NCI-H2029 (cell line): ENCODE measurements at regions not wholly inside any gene's neighbourhood (a gene's known extent, or its start where the extent isn't known, plus 50 kb on each side); places are given as distances from the start of the nearest gene placed in this dataset.
A peak's percentile ranks its signal among the peaks of the same experiment; 100 is the strongest.
"Not testable (repeated sequence)": the region's sequence is repeated elsewhere in the genome, so short reads cannot be mapped to it uniquely, and the experiment has no call there.

ENCODE experiments used
- DNase-seq: peaks from one replicate; lab custom pipeline; 2025; lab: John Stamatoyannopoulos, UW

- DNase-seq = no peak
These were observed 541.8 kb upstream of the CHORDC1 start for GRCh38 chr11:90764691-90765090.

GRCh38 chr11:90757849-90758494, 535.1 kb upstream of the CHORDC1 start:
- DNase-seq = peak; percentile 85

GRCh38 chr11:90756617-90757016, 533.8 kb upstream of the CHORDC1 start:
- no peak for DNase-seq

GRCh38 chr11:90753546-90753945, 530.7 kb upstream of the CHORDC1 start:
- no peak for DNase-seq

DNA sequence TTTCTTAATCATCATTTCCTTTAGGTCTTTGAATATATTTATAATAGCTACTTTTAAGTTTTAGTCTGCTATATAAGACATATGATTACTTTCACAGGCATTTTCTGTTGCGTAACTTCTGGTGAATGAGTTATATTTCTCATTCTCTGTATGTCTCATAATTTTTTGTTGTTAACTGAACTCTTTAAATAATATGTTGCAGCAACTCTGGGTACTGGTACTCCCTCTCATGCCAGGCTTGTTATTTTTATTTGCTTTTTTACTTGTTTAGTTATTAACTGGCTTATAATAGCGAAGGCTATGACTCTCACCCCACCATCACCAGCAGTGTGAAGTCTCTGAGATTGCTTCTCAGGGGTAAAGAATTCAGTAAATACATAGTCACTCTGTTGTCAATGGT, 524.2 kb upstream of the CHORDC1 start:
- DNase-seq = no peak

DNA sequence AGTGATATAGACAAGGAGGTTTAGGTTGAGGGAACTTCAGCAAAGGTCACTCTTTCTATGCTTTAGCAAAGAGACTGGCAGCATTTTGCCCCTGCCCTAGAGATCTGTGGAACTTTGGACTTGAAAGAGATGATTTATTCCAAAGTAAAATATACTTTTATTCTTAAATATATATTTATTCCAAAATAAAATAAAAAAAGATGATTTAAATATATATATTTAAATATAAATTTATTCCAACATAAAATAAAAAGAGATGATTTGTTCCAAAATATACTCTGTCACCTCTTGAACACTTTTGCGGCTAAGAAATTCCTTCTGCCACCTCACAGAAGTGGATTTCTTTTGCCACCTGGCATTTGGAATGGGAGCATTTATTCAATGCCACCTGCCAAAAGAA, 521.3 kb upstream of the CHORDC1 start:
- DNase-seq = no peak

DNA sequence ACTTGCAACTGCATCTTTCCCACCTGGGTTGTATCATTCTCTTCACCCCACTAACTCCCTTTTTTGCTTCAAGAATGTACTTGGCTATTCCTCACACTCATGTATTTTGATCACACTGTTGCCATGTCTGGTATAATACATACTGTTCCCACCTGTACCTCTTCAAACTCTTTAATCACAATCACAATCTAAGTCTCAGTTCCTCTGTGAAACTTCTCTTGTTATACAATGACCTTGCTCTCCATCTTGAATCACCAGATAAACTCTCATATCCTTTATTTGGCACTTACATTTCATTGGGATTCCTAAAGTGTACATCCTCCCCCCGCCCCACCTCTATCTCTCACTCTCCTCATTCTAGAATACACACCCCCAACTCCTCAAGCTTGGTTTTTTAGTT, 516.0 kb upstream of the CHORDC1 start:
- no peak for DNase-seq

DNA sequence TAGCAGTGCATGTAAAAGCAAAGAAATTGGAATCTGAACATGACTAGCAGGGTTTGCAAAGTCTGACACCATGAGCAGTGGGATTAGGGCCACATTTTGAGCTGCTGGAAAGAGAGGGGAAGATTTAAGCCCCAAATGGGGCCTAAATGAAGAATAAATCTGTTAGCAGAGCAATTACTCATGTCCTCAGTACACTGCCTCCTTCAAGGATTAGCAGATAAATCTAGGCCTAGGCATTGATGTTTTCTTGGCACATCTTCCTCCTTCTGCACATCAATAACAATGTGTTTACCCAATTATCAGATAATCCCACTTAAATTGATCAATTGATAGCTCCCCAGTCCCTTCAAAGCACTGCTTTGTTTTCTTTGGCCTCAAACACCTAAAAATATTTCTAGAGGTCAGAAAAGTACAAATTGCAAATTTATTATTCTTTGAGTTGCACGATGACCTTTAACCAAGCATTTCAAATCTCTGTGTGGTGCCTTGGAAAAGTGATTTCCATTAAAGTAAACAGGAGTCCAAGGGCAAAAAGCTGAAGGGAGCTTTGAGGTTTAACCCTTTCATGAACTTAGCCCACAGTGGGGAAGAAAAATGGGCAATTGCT, 514.7 kb upstream of the CHORDC1 start:
- no peak for DNase-seq

DNA sequence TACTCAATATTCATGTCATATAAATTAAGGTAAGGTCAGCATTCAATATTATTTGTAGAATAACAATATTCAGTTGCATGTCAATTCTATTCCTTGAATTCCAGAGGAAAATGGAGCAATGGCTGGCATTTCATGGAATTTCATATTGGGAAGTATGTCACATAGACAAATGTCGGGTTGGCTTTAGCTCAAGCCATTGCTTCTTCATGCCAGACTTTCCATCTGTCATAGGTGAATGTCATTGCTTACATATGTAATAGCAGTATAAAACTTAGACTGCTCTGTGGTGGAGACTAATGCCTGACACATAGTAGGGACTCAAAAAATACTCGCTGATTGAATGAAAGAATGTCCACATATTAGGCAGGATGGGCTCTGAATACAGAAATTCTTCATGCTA, 509.6 kb upstream of the CHORDC1 start:
- no peak for DNase-seq

GRCh38 chr11:90723475-90723874, 500.6 kb upstream of the CHORDC1 start:
- DNase-seq = no peak

DNA sequence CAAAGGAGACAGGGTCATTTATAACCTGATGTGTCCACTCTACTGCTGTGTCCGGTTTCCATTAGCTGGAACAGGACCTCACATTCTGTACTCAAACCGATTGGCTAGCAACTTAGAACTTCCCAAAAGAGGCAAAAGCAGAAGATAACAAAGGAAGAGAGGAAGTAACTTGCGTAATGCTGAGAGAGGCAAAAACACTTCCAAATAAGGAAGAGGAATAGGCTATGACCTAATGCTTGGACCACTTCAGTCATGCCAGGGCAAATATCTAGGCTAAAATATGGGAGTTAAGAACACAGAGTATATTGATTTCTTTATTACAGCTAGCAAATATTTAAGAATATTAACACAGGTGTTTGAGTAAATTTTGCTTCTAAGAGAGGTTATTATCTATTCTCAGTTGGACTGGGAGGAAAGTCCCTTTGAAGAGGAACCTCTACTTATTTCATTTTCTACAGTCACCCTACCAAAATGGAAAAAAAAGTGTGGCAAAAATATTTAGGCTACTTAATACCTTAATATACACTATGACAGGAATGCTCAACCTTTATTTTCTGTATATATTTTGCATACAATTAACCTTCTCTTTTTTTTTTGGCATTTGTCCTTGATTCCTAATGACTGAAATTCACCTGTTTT, 499.8 kb upstream of the CHORDC1 start:
- DNase-seq = no peak

DNA sequence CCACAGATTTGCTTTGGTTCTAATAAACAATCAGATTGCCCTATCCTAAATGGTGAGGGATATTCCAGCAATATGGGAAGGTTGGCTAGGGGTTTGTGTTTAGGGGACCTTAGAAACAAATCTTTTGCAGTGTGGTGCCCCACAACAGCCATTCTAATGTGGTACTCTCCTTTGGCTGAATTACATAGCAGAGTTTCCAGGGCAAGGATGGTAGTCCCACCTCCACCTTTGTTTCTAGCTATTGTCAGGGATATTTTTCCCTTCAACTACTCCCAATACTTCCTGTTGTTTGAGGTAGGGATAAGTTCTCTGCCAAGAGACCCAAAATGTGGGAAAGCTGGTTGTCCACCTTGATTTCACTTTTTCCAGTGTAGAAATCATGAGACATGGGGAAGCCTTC, 494.7 kb upstream of the CHORDC1 start:
- DNase-seq = no peak

GRCh38 chr11:90705661-90706060, 482.8 kb upstream of the CHORDC1 start:
- DNase-seq = no peak

GRCh38 chr11:90704510-90704909, 481.7 kb upstream of the CHORDC1 start:
- no peak for DNase-seq

GRCh38 chr11:90701716-90702115, 478.9 kb upstream of the CHORDC1 start:
- DNase-seq = no peak

- DNase-seq = no peak
These were observed 478.1 kb upstream of the CHORDC1 start for GRCh38 chr11:90700789-90701439.

DNA sequence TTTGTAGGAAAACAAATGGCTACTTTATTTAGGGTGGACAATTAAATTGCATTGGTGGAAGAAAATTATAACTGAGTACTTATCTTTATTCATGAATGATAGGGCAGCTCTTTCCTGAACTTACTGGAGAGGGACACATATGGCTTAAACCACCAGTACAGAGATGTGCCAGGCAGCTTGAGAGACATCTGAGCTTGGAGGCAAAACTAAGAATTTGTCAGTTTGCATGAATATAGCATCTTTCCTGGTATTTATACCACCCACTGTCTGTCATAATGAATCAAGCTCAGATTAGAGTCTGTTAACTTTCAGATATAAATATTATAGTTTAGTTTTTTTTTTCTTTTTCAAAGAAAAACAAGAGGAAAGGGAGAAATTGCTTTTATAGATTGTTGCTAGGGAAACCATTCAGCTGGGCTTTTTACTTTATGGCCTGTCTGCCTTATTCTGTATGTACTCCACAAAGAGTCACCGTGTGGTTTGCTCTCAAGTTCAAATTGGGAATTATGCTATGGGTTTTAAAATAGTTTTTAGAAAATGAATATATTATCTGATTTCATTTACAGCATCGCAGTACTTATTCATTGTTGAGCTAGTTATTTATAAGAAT, 477.0 kb upstream of the CHORDC1 start:
- DNase-seq = no peak

- DNase-seq = no peak
These were observed 475.4 kb upstream of the CHORDC1 start for GRCh38 chr11:90698238-90698637.

DNA sequence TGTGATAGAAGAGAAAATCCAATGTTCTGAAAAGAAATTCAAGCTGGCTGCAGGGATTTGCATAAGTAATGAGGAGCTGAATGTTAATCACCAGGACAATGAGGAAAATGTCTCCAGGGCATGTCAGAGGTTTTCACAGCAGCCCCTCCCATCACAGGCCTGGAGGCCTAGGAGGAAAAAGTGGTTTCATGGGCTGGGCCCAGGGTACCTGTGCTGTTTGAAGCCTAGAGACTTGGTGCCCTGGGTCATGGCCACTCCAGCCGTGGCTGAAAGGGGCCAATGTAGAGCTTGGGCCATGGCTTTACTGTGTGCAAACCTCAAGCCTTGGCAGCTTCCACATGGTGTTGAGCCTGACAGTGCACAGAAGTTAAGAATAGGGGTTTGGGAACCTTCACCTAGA, 452.6 kb upstream of the CHORDC1 start:
- DNase-seq = not testable (repeated sequence)

GRCh38 chr11:90669094-90669493, 446.2 kb upstream of the CHORDC1 start:
- DNase-seq = no peak

- DNase-seq = no peak
These were observed 445.7 kb upstream of the CHORDC1 start for GRCh38 chr11:90668502-90668901.

DNA sequence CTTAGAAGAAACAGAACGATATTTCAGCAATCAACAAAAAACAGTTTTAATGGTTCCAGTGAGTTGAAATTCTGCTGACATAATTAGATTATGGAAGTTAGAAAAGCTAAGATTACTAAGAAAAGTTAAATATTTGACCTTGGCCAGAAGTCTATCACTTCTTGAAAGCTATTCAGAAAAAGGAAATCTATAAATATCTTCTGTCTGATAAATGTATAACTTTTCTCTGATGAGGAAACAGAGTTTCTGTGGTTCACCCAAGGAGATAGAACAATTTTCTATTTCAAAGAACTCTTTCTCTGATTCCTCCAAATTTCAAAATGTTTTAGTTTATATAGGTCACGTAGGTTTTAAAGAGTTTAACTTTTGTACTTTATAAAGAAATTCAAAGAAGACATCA, 438.4 kb upstream of the CHORDC1 start:
- DNase-seq = no peak

GRCh38 chr11:90656171-90656570, 433.3 kb upstream of the CHORDC1 start:
- DNase-seq = no peak
